GM21576 (cell line): ENCODE measurements at regions not wholly inside any gene's neighbourhood (a gene's known extent, or its start where the extent isn't known, plus 50 kb on each side); places are given as distances from the start of the nearest gene placed in this dataset.

Experiments
- ATAC-seq: cut with Tn5 transposase; IDR thresholded peaks from one replicate; pipeline ENCODE4 v1.9.1; 2021; ENCODE audit warnings: mild to moderate bottlenecking, moderate library complexity; ENCODE audit not compliant: unreplicated experiment

- ATAC-seq: no peak
Measured at GRCh38 chr3:187821616-187822317, 76.5 kb upstream of the BCL6 start.

GRCh38 chr3:187822402-187822801 lies 77.1 kb upstream of the BCL6 start:
- ATAC-seq: no peak

GRCh38 chr3:187823746-187824145 lies 78.5 kb upstream of the BCL6 start:
- no peak for ATAC-seq

- ATAC-seq: no peak
Measured at GRCh38 chr3:187827723-187828122, 82.5 kb upstream of the BCL6 start.

- peak; percentile 61 for ATAC-seq
Measured at GRCh38 chr3:187828579-187829452, 83.5 kb upstream of the BCL6 start.

- no peak for ATAC-seq
Measured at GRCh38 chr3:187830181-187830580, 84.9 kb upstream of the BCL6 start.

- no peak for ATAC-seq
Measured at GRCh38 chr3:187831125-187832051, 86.1 kb upstream of the BCL6 start.

GRCh38 chr3:187832202-187832601 lies 86.9 kb upstream of the BCL6 start:
- ATAC-seq: no peak

- ATAC-seq: no peak
Measured at GRCh38 chr3:187833375-187833774, 88.1 kb upstream of the BCL6 start.

GRCh38 chr3:187833799-187834578 lies 88.7 kb upstream of the BCL6 start:
- ATAC-seq: no peak

- ATAC-seq: no peak
Measured at GRCh38 chr3:187836823-187837770, 91.8 kb upstream of the BCL6 start.

- no peak for ATAC-seq
Measured at GRCh38 chr3:187838016-187838540, 92.8 kb upstream of the BCL6 start.

GRCh38 chr3:187839422-187839821 lies 94.2 kb upstream of the BCL6 start:
- no peak for ATAC-seq

- no peak for ATAC-seq
Measured at GRCh38 chr3:187840856-187841255, 95.6 kb upstream of the BCL6 start.

GRCh38 chr3:187841560-187841959 lies 96.3 kb upstream of the BCL6 start:
- no peak for ATAC-seq

- ATAC-seq: no peak
Measured at GRCh38 chr3:187843654-187844053, 98.4 kb upstream of the BCL6 start.

- no peak for ATAC-seq
Measured at GRCh38 chr3:187844708-187845107, 99.4 kb upstream of the BCL6 start.

GRCh38 chr3:187845826-187846225 lies 100.6 kb upstream of the BCL6 start:
- no peak for ATAC-seq

GRCh38 chr3:187848401-187848800 lies 103.1 kb upstream of the BCL6 start:
- no peak for ATAC-seq
